Heart left ventricle (tissue), 16 donors: ENCODE measurements at regions not wholly inside any gene's neighbourhood (a gene's known extent, or its start where the extent isn't known, plus 50 kb on each side); places are given as distances from the start of the nearest gene placed in this dataset.

ENCODE experiments used
- ATAC-seq, 4 donors: fragments of 200-7000 bp; cut with Tn5 transposase; one replicate each; pipeline ENCODE4 v1.9.1; 2020 to 2022; ENCODE audit warnings: moderate library complexity in 4 of 4, mild to moderate bottlenecking in 3 of 4, moderate number of reproducible peaks in 1 of 4
- DNase-seq, 5 donors: peaks; one replicate each; pipeline ENCODE4 v3.0.0-alpha.2; 2020
- H3K27ac ChIP-seq, 12 donors: fragments of 200-600 bp; sonication (generic) in 4 of 12; one replicate each; pipeline versions ENCODE4 v1.5.0 to v1.8.0; 2016 to 2022; ENCODE audit warnings: mild to moderate bottlenecking in 2 of 12
- H3K27me3 ChIP-seq, 9 donors: fragments of 200-600 bp; sonication (generic) in 2 of 9; one replicate each; pipeline versions ENCODE4 v1.5.1 to v1.8.0; 2016 to 2022; ENCODE audit warnings: mild to moderate bottlenecking in 3 of 9
- H3K36me3 ChIP-seq, 9 donors: fragments of 200-600 bp; sonication (generic) in 2 of 9; one replicate each; pipeline versions ENCODE4 v1.5.0 to v1.8.0; 2018 to 2022; ENCODE audit warnings: mild to moderate bottlenecking in 2 of 9
- H3K4me1 ChIP-seq, 12 donors: fragments of 200-600 bp; sonication (generic) in 4 of 12; one replicate each; pipeline versions ENCODE4 v1.5.0 to v1.8.0; 2016 to 2022; ENCODE audit warnings: mild to moderate bottlenecking in 3 of 12
- H3K4me3 ChIP-seq, 12 donors: fragments of 200-600 bp; sonication (generic) in 4 of 12; one replicate each; pipeline versions ENCODE4 v1.5.0 to v1.8.0; 2017 to 2022; ENCODE audit warnings: mild to moderate bottlenecking in 9 of 12, moderate library complexity in 4 of 12
- H3K9me3 ChIP-seq, 12 donors: fragments of 200-600 bp; sonication (generic) in 4 of 12; one replicate each; pipeline versions ENCODE4 v1.5.0 to v1.8.0; 2016 to 2022; ENCODE audit warnings: mild to moderate bottlenecking in 1 of 12
- CTCF ChIP-seq, 12 donors: fragments of 200-600 bp; sonication (generic) in 4 of 12; IDR thresholded peaks; one replicate each; pipeline versions ENCODE4 v1.5.0 to v1.8.0; 2018 to 2022; ENCODE audit warnings: antibody characterized with exemption in 12 of 12, mild to moderate bottlenecking in 5 of 12
- POLR2A ChIP-seq, 2 donors: fragments of 450-650 bp; IDR thresholded peaks; one replicate each; pipeline ENCODE4 v1.6.1; 2017; ENCODE audit warnings: antibody characterized with exemption in 2 of 2, mild to moderate bottlenecking in 2 of 2, moderate library complexity in 2 of 2
- WGBS, 4 donors: extraction: QIAGEN DNeasy Blood & Tissue Kit in 2 of 4; methylation state at CpG; one replicate each; pipeline versions ENCODE4 v1.1.5 to v1.1.7; 2013 to 2018; 5-methylcytosine and 5-hydroxymethylcytosine counted together
- intact Hi-C, 10 donors: fragments of 100-400 bp; cut with DNase I; formaldehyde crosslinking; loops; one replicate each; pipeline versions ENCODE4 v1.11.1 to v1.14.2; 2022
- donor health status: ischemic (EF 13 %, LVEDD 7.1; RV severe dilation, severe dysfunction).
- donor health status: healthy with polysubstance abuse.
- donor health status: DM: no; HTN: yes; CAD: no.
- donor health status: DM: no; HTN: no; CAD: no.
- donor health status: ischemic (EF 25% LVEDD 6.9; RV normal size, moderate dysfunction).
- donor health status: ischemic (EF 25% LVEDD 5.7; RV mildly dilated, moderate dysfunction).
- donor health status: healthy.
- donor health status: DM: yes; HTN: yes; CAD: no.
- donor health status: ischemic (EF 35%, LVEDD 5.7; RV mildly dilated, moderate dysfunction).
- donor health status: nonischemic (EF 11% LVEDD 7.7; RV severe dilation, severe dysfunction).
- donor health status: DM: yes; HTN: yes; CAD: no.
- donor health status: PGD.
- donor health status: ischemic (EF 29% LVEDD 5.4; RV normal size, mild dysfunction).
- donor health status: nonischemic (EF 23%, LVEDD 6.1; RV moderate dilation, normal function).

- WGBS, 4 donors = 85 to 89% (median 87%) methylated on average over 2 of the region's 2 CpGs
- no peaks in the 10 kb centered on the region for H3K9me3 ChIP-seq
- no peaks in the 10 kb centered on the region for H3K4me1 ChIP-seq
- H3K27ac ChIP-seq = no peak overlapping the region
- DNase-seq = no peak
- intact Hi-C loops = no loop called here
- H3K27me3 ChIP-seq = peaks cover 0 to 13% (median 0%) of the 10 kb centered on the region in 9 donors
- no peaks in the 10 kb centered on the region for H3K36me3 ChIP-seq
- no peak for ATAC-seq
- no peak for TF ChIP-seq CTCF (IDR thresholded peaks at IDR 0.05)
- no peak for TF ChIP-seq POLR2A (IDR thresholded peaks at IDR 0.05)
- no peak overlapping the region for H3K4me3 ChIP-seq
Observed at GRCh38 chr3:43876648-43877047, 185.9 kb downstream of the ABHD5 start.

- DNase-seq (no peak), ATAC-seq (no peak)
- TF ChIP-seq CTCF (IDR thresholded peaks at IDR 0.05) (peak in 2 of 12 donors; percentile 8 to 10), POLR2A (IDR thresholded peaks at IDR 0.05) (no peak)
- Histone ChIP-seq H3K4me3 (no peak overlapping the region), H3K4me1 (peaks cover 0 to 15% (median 5%) of the 10 kb centered on the region in 12 donors), H3K9me3 (no peaks in the 10 kb centered on the region), H3K27me3 (peaks cover 0 to 5% (median 0%) of the 10 kb centered on the region in 9 donors), H3K27ac (no peak overlapping the region), H3K36me3 (no peaks in the 10 kb centered on the region)
- intact Hi-C loops = no loop called here
- 24 to 32% (median 28%) methylated on average over 4 of the region's 4 CpGs for WGBS, 4 donors
Observed at GRCh38 chr3:43879166-43879565, 188.4 kb downstream of the ABHD5 start.

DNA sequence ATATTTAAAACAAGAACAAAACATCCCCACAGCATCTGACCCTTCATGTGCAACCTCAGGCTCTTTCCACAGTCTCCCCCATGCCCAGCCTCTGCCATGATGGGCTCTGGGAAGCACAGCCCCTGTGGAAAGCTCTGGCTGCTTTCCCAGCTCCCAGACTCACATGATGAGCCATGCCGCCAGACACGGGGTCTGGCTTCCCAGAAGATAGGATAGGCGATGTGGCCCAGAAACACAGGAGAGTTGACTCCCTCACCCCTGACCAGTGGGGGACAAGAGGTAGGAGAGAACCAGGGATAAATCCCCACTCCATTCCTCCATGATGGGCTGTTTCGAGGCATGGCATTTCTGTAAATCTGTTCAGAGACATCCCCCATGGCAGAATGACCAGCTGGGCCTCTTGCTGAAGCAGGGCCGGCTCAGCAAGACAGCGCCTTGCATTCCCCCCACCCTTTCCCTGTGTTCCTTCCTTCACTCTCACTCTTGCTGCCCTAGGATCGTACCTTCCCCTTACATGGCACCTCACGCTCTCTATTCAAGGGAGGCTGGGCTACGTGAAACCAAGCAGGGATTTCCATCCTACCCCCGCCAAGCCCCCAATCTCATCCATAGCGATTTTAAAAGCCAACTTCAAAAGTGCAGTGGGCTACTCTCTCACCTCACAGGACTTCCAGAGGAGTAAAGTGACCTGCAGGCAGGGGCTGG lies 192.4 kb downstream of the ABHD5 start:
- H3K27me3 ChIP-seq = no peaks in the 10 kb centered on the region
- ATAC-seq (peak in 2 of 4 donors; percentile 41 to 66), DNase-seq (peak in 2 of 5 donors; percentile 23 to 39)
- WGBS, 4 donors = 72 to 76% (median 75%) methylated on average over 11 of the region's 11 CpGs
- H3K4me3 ChIP-seq = no peak overlapping the region
- H3K36me3 ChIP-seq = no peaks in the 10 kb centered on the region
- H3K9me3 ChIP-seq = no peaks in the 10 kb centered on the region
- intact Hi-C loops = no loop called here
- H3K4me1 ChIP-seq = peaks cover 0 to 21% (median 7%) of the 10 kb centered on the region in 12 donors
- TF ChIP-seq POLR2A (IDR thresholded peaks at IDR 0.05) = no peak
- no peak for TF ChIP-seq CTCF (IDR thresholded peaks at IDR 0.05)
- peak overlapping the region in 3 of 12 donors; percentile 3 to 50 (median 33) for H3K27ac ChIP-seq

DNA sequence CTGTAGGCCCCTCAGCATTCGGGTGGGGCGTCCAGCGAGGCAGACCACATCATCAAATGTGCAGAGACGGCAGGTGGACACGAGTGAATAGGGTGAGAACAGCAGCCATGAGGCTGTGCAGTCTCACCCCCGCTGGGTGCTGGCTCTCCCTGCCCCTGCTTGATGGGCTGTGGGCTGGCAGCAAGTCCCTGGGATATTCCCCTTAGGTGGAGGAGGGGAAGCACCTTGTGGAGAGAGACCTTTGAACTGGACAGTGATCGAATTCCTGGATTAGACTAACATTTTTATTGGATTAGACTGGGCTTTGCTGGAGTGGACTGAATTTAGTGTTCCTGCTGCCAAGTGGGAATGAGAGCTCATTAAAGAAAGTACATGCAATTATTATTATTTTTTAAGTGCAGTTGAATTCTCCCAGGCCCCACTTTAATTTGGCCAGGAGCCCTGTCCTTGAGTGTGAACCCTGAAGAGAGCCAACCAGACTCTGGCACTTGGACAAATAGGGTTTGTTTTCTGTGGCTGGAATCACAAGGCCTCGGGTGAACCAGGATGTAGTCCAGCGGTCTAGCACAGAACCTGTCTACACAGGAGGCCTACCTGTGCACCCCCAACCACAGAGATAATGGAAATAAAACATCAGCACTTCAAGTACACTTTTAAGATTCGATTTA lies 193.1 kb downstream of the ABHD5 start:
- ATAC-seq (peak; percentile 75 to 92 (median 84)), DNase-seq (peak in 4 of 5 donors; percentile 28 to 61 (median 49))
- H3K27ac ChIP-seq = peak overlapping the region in 5 of 12 donors; percentile 3 to 50 (median 28)
- H3K4me3 ChIP-seq = no peak overlapping the region
- WGBS, 4 donors = 54 to 63% (median 61%) methylated on average over 10 of the region's 10 CpGs
- intact Hi-C loops = no loop called here
- H3K4me1 ChIP-seq = peaks cover 0 to 21% (median 7%) of the 10 kb centered on the region in 12 donors
- H3K36me3 ChIP-seq = no peaks in the 10 kb centered on the region
- H3K27me3 ChIP-seq = no peaks in the 10 kb centered on the region
- no peak for TF ChIP-seq CTCF (IDR thresholded peaks at IDR 0.05)
- no peak for TF ChIP-seq POLR2A (IDR thresholded peaks at IDR 0.05)
- no peaks in the 10 kb centered on the region for H3K9me3 ChIP-seq
